Cardiac muscle cell (in vitro differentiated cells and primary cell): ENCODE measurements at regions not wholly inside any gene's neighbourhood (a gene's known extent, or its start where the extent isn't known, plus 50 kb on each side); places are given as distances from the start of the nearest gene placed in this dataset.
A peak's percentile ranks its signal among the peaks of the same experiment; 100 is the strongest.

Experiments used
- DNase-seq, 2 donors: peaks; one replicate each; pipeline versions ENCODE4 v3.0.0 to v3.0.0-alpha.2; 2010 to 2017; ENCODE audit warnings: low read depth in 1 of 2, low spot score in 1 of 2
- H3K27ac ChIP-seq: fragments of 200-600 bp; sonication (generic); 2 replicates; pipeline ENCODE4 v1.5.1; 2016
- H3K27me3 ChIP-seq: fragments of 200-600 bp; sonication (generic); 2 replicates; pipeline ENCODE4 v1.6.0; 2016; ENCODE audit warnings: control low read depth
- H3K36me3 ChIP-seq: fragments of 200-600 bp; sonication (generic); 2 replicates; pipeline ENCODE4 v1.5.1; 2016; ENCODE audit warnings: control low read depth
- H3K4me1 ChIP-seq: fragments of 200-600 bp; sonication (generic); 2 replicates; pipeline ENCODE4 v1.8.1; 2017; ENCODE audit warnings: low read depth, mild to moderate bottlenecking, mixed run types
- H3K4me3 ChIP-seq: fragments of 200-600 bp; sonication (generic); 2 replicates; pipeline ENCODE4 v1.5.1; 2016; ENCODE audit warnings: mild to moderate bottlenecking
- H3K9me3 ChIP-seq: fragments of 200-600 bp; sonication (generic); 2 replicates; pipeline ENCODE4 v1.5.1; 2017; ENCODE audit warnings: low read depth, mild to moderate bottlenecking, control low read depth
- CTCF ChIP-seq: IDR thresholded peaks from 2 replicates; pipeline ENCODE4 v1.5.1; 2012; ENCODE audit warnings: low read depth, mild to moderate bottlenecking, low read length

DNA sequence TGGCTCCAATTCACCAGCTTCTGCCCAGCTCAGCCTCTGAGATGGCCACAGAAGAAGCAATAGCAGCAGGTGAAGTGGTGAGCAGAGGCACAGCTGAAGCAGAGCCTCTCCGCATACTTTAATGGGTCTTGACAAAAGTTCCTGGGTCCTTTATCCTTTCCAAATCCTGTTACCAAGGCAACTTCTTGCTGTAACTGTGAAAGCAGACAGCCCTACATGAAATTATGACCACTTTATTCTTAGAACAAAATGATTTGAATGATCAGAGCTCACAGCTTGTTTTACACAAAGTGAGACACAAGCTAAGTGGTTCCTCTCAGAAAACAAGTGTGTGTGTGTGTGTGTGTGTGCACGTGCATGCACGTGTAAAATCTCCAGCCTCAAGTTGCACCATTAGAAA is 245.6 kb downstream of the HTR7 start:
- no peak for DNase-seq
- TF ChIP-seq CTCF = no peak

GRCh38 chr10:90614631-90615030 is 243.2 kb downstream of the HTR7 start:
- H3K4me1 ChIP-seq = no peaks in the 10 kb centered on the region
- no peaks in the 10 kb centered on the region for H3K9me3 ChIP-seq
- no peak overlapping the region for H3K27ac ChIP-seq
- no peak overlapping the region for H3K4me3 ChIP-seq
- no peaks in the 10 kb centered on the region for H3K27me3 ChIP-seq
- no peaks in the 10 kb centered on the region for H3K36me3 ChIP-seq
- TF ChIP-seq CTCF = no peak
- no peak for DNase-seq

More for the DNA sequence above, 245.6 kb downstream of the HTR7 start:
- Histone ChIP-seq H3K36me3 (no peaks in the 10 kb centered on the region), H3K27me3 (no peaks in the 10 kb centered on the region), H3K9me3 (no peaks in the 10 kb centered on the region), H3K4me3 (no peak overlapping the region), H3K27ac (no peak overlapping the region), H3K4me1 (no peaks in the 10 kb centered on the region)

GRCh38 chr10:90621577-90621976 is 236.3 kb downstream of the HTR7 start:
- DNase-seq = peak; percentile 41 to 72
- no peaks in the 10 kb centered on the region for H3K36me3 ChIP-seq
- H3K4me3 ChIP-seq = no peak overlapping the region
- H3K4me1 ChIP-seq = no peaks in the 10 kb centered on the region
- no peaks in the 10 kb centered on the region for H3K27me3 ChIP-seq
- no peak overlapping the region for H3K27ac ChIP-seq
- TF ChIP-seq CTCF = no peak
- no peaks in the 10 kb centered on the region for H3K9me3 ChIP-seq

GRCh38 chr10:90635111-90635765 is 222.6 kb downstream of the HTR7 start:
- H3K27me3 ChIP-seq = no peaks in the 10 kb centered on the region
- no peaks in the 10 kb centered on the region for H3K9me3 ChIP-seq
- DNase-seq = no peak
- H3K36me3 ChIP-seq = no peaks in the 10 kb centered on the region
- no peaks in the 10 kb centered on the region for H3K4me1 ChIP-seq
- TF ChIP-seq CTCF = no peak
- no peak overlapping the region for H3K27ac ChIP-seq
- no peak overlapping the region for H3K4me3 ChIP-seq

DNA sequence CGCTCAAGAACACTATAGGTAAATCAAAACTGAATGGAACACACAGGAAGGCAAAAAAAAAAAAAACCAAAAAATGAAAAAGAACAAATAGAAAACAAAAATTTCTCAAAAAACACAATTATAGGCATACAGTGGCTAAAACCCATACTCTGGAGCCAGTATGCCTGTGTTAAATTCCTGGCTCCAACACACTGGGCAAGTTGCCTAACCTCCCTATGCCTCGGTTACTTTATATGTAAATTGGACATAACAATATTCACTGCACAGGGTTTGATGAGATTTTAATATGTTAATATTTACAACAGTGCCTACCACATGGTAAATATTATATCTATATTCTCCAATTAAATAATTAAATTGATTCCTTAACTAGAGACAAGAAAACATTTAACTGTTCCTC is 217.1 kb downstream of the HTR7 start:
- no peak for TF ChIP-seq CTCF
- Histone ChIP-seq H3K36me3 (no peaks in the 10 kb centered on the region), H3K9me3 (no peaks in the 10 kb centered on the region), H3K27ac (no peak overlapping the region), H3K27me3 (no peaks in the 10 kb centered on the region), H3K4me1 (peaks cover 6% of the 10 kb centered on the region), H3K4me3 (no peak overlapping the region)
- DNase-seq = peak in 1 of 2 donors; percentile 34
